Gastrocnemius medialis (tissue), 4 donors: ENCODE measurements at regions not wholly inside any gene's neighbourhood (a gene's known extent, or its start where the extent isn't known, plus 50 kb on each side); places are given as distances from the start of the nearest gene placed in this dataset.

Source experiments
- POLR2A ChIP-seq, 2 donors: fragments of 450-650 bp; IDR thresholded peaks; one replicate each; pipeline ENCODE4 v1.6.1; 2017; ENCODE audit warnings: antibody characterized with exemption in 2 of 2, mild to moderate bottlenecking in 2 of 2, moderate library complexity in 2 of 2
- TF ChIP-seq, protein P1 (sequence below), 5 experiments: fragments of 450-650 bp in 3 of 5; fragments of 200-600 bp in 2 of 5; sonication (generic) in 2 of 5; IDR thresholded peaks in 4 of 5; conservative IDR thresholded peaks in 1 of 5; 1 replicate in 4 of 5; 2 replicates in 1 of 5; pipeline ENCODE4 v1.5.1; 2016 to 2019; ENCODE audit warnings: antibody characterized with exemption in 5 of 5, mild to moderate bottlenecking in 3 of 5, moderate library complexity in 3 of 5

DNA sequence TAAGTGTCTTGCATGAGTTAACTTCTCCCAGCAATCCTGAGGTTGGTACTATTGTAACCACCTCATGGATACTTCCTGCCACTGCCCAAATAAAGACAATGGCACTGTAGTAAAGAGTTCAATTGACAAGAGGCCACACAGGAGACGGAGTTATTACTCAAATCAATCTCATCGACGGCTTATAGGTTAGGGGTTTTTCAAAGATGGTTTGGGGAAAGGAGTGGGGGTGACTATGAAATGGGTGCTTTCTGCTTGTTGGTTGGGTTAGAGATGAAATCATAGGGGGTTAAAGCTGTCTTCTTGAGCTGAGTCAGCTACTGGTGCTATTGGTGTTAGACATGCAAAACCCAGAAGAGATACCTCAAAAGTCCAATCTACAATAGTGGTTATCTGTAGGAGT, 1258.0 kb upstream of the ZEB2 start:
- TF ChIP-seq, protein P1, sequence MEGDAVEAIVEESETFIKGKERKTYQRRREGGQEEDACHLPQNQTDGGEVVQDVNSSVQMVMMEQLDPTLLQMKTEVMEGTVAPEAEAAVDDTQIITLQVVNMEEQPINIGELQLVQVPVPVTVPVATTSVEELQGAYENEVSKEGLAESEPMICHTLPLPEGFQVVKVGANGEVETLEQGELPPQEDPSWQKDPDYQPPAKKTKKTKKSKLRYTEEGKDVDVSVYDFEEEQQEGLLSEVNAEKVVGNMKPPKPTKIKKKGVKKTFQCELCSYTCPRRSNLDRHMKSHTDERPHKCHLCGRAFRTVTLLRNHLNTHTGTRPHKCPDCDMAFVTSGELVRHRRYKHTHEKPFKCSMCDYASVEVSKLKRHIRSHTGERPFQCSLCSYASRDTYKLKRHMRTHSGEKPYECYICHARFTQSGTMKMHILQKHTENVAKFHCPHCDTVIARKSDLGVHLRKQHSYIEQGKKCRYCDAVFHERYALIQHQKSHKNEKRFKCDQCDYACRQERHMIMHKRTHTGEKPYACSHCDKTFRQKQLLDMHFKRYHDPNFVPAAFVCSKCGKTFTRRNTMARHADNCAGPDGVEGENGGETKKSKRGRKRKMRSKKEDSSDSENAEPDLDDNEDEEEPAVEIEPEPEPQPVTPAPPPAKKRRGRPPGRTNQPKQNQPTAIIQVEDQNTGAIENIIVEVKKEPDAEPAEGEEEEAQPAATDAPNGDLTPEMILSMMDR (IDR thresholded peaks at IDR 0.05 in 4 of 5, conservative IDR thresholded peaks at IDR 0.05 in 1 of 5), result no peak
- no peak for TF ChIP-seq POLR2A (IDR thresholded peaks at IDR 0.05)
